ENCODE measurements at regions not wholly inside any gene's neighbourhood (a gene's known extent, or its start where the extent isn't known, plus 50 kb on each side); places are given as distances from the start of the nearest gene placed in this dataset.

DNA sequence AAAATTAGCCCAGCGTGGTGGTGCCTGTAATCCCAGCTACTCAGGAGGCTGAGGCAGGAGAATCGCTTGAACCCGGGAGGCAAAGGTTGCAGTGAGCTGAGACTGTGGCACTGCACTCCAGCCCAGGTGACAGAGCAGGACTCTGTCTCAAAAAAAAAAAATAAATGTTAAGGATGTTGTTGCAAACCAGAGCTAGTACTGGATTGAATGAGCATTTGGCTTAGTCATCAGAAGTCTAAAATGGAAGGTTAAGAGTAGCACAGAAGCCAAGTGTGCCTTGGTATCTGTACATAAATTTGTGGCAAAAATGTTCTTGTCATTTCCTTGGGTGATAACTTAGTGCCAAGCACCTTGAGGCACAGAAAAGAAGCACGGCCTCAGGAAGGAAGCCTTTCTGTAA is 50.6 kb upstream of the MED9 start:
- TF ChIP-seq, protein P1, sequence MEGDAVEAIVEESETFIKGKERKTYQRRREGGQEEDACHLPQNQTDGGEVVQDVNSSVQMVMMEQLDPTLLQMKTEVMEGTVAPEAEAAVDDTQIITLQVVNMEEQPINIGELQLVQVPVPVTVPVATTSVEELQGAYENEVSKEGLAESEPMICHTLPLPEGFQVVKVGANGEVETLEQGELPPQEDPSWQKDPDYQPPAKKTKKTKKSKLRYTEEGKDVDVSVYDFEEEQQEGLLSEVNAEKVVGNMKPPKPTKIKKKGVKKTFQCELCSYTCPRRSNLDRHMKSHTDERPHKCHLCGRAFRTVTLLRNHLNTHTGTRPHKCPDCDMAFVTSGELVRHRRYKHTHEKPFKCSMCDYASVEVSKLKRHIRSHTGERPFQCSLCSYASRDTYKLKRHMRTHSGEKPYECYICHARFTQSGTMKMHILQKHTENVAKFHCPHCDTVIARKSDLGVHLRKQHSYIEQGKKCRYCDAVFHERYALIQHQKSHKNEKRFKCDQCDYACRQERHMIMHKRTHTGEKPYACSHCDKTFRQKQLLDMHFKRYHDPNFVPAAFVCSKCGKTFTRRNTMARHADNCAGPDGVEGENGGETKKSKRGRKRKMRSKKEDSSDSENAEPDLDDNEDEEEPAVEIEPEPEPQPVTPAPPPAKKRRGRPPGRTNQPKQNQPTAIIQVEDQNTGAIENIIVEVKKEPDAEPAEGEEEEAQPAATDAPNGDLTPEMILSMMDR (conservative IDR thresholded peaks at IDR 0.05; ENCODE audit: low read depth, low read length), result no peak
- TF ChIP-seq EZH2phosphoT487 (IDR thresholded peaks at IDR 0.05; ENCODE audit: borderline replicate concordance, low read length), result no peak
